HUES48 (cell line): ENCODE measurements at regions not wholly inside any gene's neighbourhood (a gene's known extent, or its start where the extent isn't known, plus 50 kb on each side); places are given as distances from the start of the nearest gene placed in this dataset.
"Not testable (repeated sequence)": the region's sequence is repeated elsewhere in the genome, so short reads cannot be mapped to it uniquely, and the experiment has no call there.

Experiments used
- H3K27ac ChIP-seq: one replicate; pipeline ENCODE4 v1.7.0; 2013; ENCODE audit warnings: low read depth, low read length, inconsistent platforms
- H3K27me3 ChIP-seq: 2 replicates; pipeline ENCODE4 v1.6.1; 2013; ENCODE audit warnings: mild to moderate bottlenecking, low read length; ENCODE audit not compliant: control insufficient read depth, insufficient read depth
- H3K36me3 ChIP-seq: 2 replicates; pipeline ENCODE4 v1.6.1; 2013; ENCODE audit warnings: low read length; ENCODE audit not compliant: control insufficient read depth, insufficient read depth
- H3K4me1 ChIP-seq: 2 replicates; pipeline ENCODE4 v1.6.1; 2013; ENCODE audit warnings: mild to moderate bottlenecking, low read length; ENCODE audit not compliant: control insufficient read depth, insufficient read depth
- H3K4me3 ChIP-seq: 2 replicates; pipeline ENCODE4 v1.5.1; 2013; ENCODE audit warnings: mild to moderate bottlenecking, low read depth, low read length
- H3K9ac ChIP-seq: 2 replicates; pipeline ENCODE4 v1.6.1; 2013; ENCODE audit warnings: mild to moderate bottlenecking, low read depth, low read length, moderate library complexity
- H3K9me3 ChIP-seq: 2 replicates; pipeline ENCODE4 v1.6.1; 2013; ENCODE audit warnings: low read length; ENCODE audit not compliant: control insufficient read depth, insufficient read depth

GRCh38 chr21:18810136-18810535 lies 406.6 kb upstream of the TMPRSS15 start:
- Histone ChIP-seq H3K36me3 (no peaks in the 10 kb centered on the region), H3K4me1 (no peaks in the 10 kb centered on the region), H3K9me3 (no peaks in the 10 kb centered on the region), H3K4me3 (no peak overlapping the region), H3K27me3 (no peaks in the 10 kb centered on the region), H3K9ac (no peak overlapping the region), H3K27ac (no peak overlapping the region)

GRCh38 chr21:18812308-18812707 lies 408.7 kb upstream of the TMPRSS15 start:
- Histone ChIP-seq H3K27ac (no peak overlapping the region), H3K27me3 (no peaks in the 10 kb centered on the region), H3K36me3 (no peaks in the 10 kb centered on the region), H3K4me1 (no peaks in the 10 kb centered on the region), H3K9me3 (no peaks in the 10 kb centered on the region), H3K4me3 (no peak overlapping the region), H3K9ac (no peak overlapping the region)

- no peaks in the 10 kb centered on the region for H3K36me3 ChIP-seq
- no peaks in the 10 kb centered on the region for H3K4me1 ChIP-seq
- no peak overlapping the region for H3K4me3 ChIP-seq
- H3K27me3 ChIP-seq, result no peaks in the 10 kb centered on the region
- no peaks in the 10 kb centered on the region for H3K9me3 ChIP-seq
- H3K27ac ChIP-seq, result no peak overlapping the region
- H3K9ac ChIP-seq, result no peak overlapping the region
These were observed 415.9 kb upstream of the TMPRSS15 start for GRCh38 chr21:18819507-18819906.

- Histone ChIP-seq H3K4me3 (no peak overlapping the region), H3K9me3 (no peaks in the 10 kb centered on the region), H3K4me1 (no peaks in the 10 kb centered on the region), H3K9ac (no peak overlapping the region), H3K27me3 (no peaks in the 10 kb centered on the region), H3K27ac (no peak overlapping the region), H3K36me3 (no peaks in the 10 kb centered on the region)
These were observed 423.0 kb upstream of the TMPRSS15 start for GRCh38 chr21:18826562-18826961.

GRCh38 chr21:18831942-18832676 lies 428.5 kb upstream of the TMPRSS15 start:
- Histone ChIP-seq H3K27me3 (no peaks in the 10 kb centered on the region), H3K4me3 (no peak overlapping the region), H3K9me3 (no peaks in the 10 kb centered on the region), H3K9ac (no peak overlapping the region), H3K4me1 (no peaks in the 10 kb centered on the region), H3K27ac (no peak overlapping the region), H3K36me3 (no peaks in the 10 kb centered on the region)

GRCh38 chr21:18832950-18833349 lies 429.4 kb upstream of the TMPRSS15 start:
- Histone ChIP-seq H3K27me3 (no peaks in the 10 kb centered on the region), H3K4me1 (no peaks in the 10 kb centered on the region), H3K9me3 (no peaks in the 10 kb centered on the region), H3K27ac (no peak overlapping the region), H3K36me3 (no peaks in the 10 kb centered on the region), H3K4me3 (no peak overlapping the region), H3K9ac (no peak overlapping the region)

- not testable (repeated sequence) for H3K27me3 ChIP-seq, H3K4me3 ChIP-seq, H3K9me3 ChIP-seq, H3K4me1 ChIP-seq, H3K9ac ChIP-seq, H3K36me3 ChIP-seq, H3K27ac ChIP-seq
These were observed 430.5 kb upstream of the TMPRSS15 start for GRCh38 chr21:18834121-18834520.

- no peak overlapping the region for H3K27ac ChIP-seq
- H3K9ac ChIP-seq, result no peak overlapping the region
- no peaks in the 10 kb centered on the region for H3K4me1 ChIP-seq
- no peaks in the 10 kb centered on the region for H3K27me3 ChIP-seq
- no peak overlapping the region for H3K4me3 ChIP-seq
- no peaks in the 10 kb centered on the region for H3K36me3 ChIP-seq
- H3K9me3 ChIP-seq, result peaks cover 13% of the 10 kb centered on the region
These were observed 436.7 kb upstream of the TMPRSS15 start for GRCh38 chr21:18840239-18840638.

GRCh38 chr21:18857606-18858005 lies 454.0 kb upstream of the TMPRSS15 start:
- H3K4me3 ChIP-seq, H3K9ac ChIP-seq, H3K27me3 ChIP-seq, H3K4me1 ChIP-seq, H3K9me3 ChIP-seq, H3K36me3 ChIP-seq, H3K27ac ChIP-seq: not testable (repeated sequence)

- Histone ChIP-seq H3K4me3 (no peak overlapping the region), H3K27ac (no peak overlapping the region), H3K9ac (no peak overlapping the region), H3K4me1 (no peaks in the 10 kb centered on the region), H3K27me3 (no peaks in the 10 kb centered on the region), H3K36me3 (no peaks in the 10 kb centered on the region), H3K9me3 (no peaks in the 10 kb centered on the region)
These were observed 465.5 kb upstream of the TMPRSS15 start for GRCh38 chr21:18869104-18869503.

- H3K36me3 ChIP-seq, result no peaks in the 10 kb centered on the region
- no peak overlapping the region for H3K4me3 ChIP-seq
- H3K27me3 ChIP-seq, result no peaks in the 10 kb centered on the region
- H3K9ac ChIP-seq, result no peak overlapping the region
- peaks cover 15% of the 10 kb centered on the region for H3K9me3 ChIP-seq
- no peaks in the 10 kb centered on the region for H3K4me1 ChIP-seq
- H3K27ac ChIP-seq, result no peak overlapping the region
These were observed 474.3 kb upstream of the TMPRSS15 start for GRCh38 chr21:18877917-18878316.
